Ramos (cell line): ENCODE measurements at regions not wholly inside any gene's neighbourhood (a gene's known extent, or its start where the extent isn't known, plus 50 kb on each side); places are given as distances from the start of the nearest gene placed in this dataset.
"Not testable (repeated sequence)": the region's sequence is repeated elsewhere in the genome, so short reads cannot be mapped to it uniquely, and the experiment has no call there.

Experiments used
- in situ Hi-C: fragments of 300-500 bp; cut with MboI; formaldehyde crosslinking; loops from one replicate; pipeline ENCODE4 v1.14.3; 2022; ENCODE audit warnings: low sequenced_read_pairs; ENCODE audit not compliant: unreplicated experiment

DNA sequence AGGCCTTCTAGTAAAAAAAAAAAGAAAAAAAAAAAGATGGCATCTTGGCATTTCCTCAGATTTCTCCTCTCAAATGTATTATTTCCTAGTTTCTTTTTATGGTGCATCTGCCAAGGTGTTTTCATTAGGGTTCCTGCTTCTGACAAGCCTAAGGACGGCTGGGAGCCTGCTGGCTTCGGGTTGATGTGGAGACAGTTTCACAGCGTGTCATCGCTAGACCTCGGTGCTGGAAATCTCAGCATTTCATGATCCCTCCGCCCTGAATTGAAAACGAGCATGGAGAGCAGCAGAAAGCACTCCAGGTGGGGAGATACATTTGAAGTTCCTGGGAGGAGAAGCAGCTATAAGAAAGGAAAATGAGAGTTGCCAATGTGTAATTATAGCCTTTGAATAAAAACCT, 283.9 kb upstream of the CNTN5 start:
- in situ Hi-C loops = no loop called here

DNA sequence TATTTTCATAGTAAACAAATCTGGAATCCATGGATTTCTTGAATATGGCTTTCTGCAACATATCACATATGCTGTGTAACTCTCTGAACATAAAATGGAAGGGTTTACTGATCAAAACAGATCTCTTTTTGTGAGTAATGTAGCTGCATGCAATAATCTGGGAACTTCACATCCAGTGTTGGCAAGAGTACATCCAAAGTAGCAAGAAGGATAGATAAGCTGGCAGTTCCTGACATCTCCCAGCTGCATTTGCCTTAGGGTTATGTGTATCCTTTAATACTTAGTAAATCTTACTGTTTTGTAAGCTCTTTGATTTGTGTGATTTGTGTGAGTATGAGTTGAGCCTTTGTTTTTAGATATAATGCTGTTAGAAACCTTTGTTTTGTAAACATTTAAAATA, 280.4 kb upstream of the CNTN5 start:
- in situ Hi-C loops = no loop called here

DNA sequence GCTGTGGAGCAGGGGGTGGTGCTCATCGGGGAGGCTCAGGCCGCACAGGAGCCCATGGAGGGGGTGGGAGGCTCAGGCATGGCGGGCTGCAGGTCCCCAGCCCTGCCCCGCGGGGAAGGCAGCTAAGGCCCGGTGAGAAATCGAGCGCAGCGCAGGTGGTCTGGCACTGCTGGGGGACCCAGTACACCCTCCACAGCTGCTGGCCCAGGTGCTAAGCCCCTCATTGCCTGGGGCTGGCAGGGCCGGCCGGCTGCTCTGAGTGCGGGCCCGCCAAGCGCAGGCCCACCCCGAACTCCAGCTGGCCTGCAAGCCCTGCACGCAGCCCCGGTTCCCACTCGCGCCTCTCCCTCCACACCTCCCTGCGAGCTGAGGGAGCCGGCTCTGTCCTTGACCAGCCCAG, 257.3 kb upstream of the CNTN5 start:
- in situ Hi-C loops = not testable (repeated sequence)

DNA sequence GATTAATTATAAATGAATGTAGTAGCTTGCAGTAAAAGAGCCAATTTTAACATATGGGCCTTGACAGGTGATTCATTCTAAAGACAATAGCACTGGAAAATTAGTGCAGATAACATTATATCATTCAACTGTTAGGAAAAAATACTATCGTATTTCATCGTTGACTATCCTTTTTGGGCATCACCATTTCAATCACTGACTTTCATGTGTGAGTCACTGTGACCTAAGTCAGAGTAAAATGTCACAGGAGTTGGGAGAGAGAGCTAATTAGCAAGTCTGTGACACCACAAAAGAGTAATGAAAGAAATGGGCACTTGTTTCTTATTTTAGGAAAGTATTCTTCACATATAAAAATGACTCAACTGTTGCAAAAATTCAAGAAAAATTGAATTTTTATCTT, 253.8 kb upstream of the CNTN5 start:
- in situ Hi-C loops = no loop called here

DNA sequence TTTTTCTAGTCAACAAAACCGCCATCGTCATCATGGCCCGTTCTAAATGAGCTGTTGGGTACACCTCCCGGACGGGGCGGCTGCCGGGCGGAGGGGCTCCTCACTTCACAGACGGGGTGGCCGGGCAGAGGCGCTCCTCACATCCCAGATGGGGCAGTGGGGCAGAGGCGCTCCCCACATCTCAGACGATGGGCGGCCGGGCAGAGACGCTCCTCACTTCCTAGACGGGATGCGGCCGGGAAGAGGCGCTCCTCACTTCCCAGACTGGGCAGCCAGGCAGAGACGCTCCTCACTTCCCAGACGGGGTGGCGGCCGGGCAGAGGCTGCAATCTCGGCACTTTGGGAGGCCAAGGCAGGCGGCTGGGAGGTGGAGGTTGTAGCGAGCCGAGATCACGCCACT, 250.7 kb upstream of the CNTN5 start:
- in situ Hi-C loops = not testable (repeated sequence)

DNA sequence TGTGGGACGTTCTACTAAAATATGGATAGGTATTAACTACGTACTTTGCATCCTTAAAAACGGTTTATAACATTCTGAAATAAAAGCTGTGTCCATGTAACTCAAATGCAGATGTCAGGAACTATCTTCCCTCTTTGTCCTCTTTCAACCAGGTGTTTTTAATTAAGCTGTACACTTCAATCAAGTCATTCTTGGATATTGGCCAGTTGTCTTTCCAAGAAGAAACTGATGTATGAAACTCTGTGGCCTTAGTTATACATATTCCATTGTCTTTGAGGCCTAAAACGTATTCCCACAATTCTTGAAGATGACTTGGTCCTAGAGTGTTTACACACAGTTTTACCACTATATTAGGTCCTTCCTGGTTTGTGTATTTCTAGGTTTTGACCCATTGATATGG, 249.0 kb upstream of the CNTN5 start:
- in situ Hi-C loops = no loop called here

DNA sequence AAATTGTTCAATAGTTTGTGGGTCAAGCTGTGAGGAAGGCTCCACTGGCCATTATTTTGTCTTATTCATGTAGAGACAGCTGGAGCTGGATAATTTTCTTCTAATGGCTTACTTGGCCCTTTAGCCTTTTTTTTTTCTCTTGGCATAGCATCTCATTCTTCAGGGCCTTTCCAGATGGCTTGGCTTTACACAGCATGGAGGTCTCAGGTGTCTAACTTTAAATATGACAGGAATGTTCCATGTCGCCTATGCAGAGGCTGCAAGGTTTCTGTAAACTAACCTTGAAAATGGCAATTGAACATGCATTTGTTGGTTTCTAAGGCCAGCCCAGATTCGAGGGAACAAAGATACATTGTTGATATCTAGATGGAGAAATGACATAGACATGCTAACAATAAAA, 247.9 kb upstream of the CNTN5 start:
- in situ Hi-C loops = no loop called here

DNA sequence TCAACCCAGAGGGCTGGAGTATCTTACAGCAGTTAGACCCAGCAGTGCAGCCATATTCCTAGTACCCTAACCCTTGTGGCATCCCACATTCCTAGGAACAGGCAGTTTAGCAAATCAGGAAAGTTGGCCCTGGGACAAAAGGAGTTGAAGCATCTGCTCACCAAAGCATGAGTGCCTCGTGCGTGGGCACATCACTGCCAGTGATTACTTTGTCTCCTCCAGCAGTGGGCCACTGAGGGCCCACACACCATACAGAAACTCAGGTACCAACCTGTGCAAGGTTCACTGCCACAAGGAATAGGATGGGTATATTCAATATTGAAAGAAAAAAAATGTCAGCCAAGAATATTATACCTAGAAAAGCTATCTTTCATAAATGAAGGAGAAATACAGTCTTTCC, 227.5 kb upstream of the CNTN5 start:
- in situ Hi-C loops = no loop called here

DNA sequence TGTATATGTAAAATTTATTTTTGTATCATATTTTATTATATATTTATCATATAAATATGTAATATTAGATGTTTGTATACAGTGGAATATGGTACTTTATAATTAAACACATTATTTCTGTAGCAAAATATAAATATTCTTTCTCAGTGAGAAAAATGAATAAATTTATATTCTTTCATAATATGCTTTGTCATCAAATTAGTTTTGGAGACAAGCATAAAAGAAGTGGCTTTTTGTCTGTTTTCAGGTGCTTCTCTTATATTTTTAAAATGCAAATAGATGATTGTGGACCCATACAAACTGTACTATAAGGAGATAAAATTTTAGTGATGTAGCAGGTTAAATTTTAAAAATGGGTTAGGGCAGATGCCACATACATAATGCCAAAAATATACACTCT, 222.4 kb upstream of the CNTN5 start:
- in situ Hi-C loops = no loop called here

DNA sequence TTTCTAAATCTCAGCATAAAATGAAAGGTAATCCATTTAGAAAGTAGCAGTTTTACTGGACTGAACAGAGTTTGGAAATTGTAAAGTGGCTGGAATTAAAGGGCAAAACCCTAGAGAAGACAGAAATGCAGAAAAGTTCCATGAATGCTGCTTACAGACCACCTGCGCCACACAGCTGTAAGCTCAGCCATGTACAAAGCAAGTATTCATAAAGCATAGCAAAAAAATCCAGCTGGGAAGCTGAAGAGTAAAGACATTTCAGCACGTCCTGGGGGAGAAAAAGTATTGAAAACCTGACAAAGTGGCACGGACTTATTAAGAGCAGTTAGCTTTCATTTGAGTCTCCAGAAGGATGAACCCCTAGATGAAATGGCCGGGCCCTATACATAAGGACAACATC, 220.1 kb upstream of the CNTN5 start:
- in situ Hi-C loops = no loop called here

DNA sequence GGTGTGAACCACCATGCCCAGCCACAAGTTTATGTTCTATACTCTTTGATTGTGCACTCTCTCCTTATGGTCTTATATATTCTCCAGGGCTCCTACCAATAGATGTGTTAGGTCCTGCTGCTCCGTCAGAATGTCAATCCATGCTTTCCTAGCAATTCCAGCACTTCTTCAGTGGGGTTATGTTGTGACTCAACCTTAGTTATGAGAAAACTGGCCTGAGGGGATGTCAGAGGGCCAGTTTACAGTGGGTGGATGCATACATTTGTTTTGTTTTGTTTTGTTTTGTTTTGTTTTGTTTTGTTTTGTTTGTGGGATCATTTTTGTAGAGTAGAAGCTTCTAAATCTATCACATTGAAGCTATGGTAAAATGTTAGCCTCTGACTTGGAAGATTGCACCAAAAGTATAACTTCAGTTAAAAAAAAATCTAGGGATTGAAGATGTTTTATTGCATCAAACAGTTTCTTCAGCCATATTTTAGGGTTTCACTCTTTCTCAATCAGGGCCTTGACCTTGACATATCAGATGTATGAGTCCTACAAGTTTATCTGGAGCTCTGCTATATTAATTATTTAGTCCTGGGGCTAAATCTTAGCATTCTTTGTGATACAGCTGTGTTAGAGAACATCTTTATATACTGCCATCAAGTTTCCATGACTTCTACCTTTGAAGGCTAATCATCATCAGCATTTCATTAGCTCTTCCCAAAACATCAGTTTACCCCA, 191.6 kb upstream of the CNTN5 start:
- in situ Hi-C loops = no loop called here

DNA sequence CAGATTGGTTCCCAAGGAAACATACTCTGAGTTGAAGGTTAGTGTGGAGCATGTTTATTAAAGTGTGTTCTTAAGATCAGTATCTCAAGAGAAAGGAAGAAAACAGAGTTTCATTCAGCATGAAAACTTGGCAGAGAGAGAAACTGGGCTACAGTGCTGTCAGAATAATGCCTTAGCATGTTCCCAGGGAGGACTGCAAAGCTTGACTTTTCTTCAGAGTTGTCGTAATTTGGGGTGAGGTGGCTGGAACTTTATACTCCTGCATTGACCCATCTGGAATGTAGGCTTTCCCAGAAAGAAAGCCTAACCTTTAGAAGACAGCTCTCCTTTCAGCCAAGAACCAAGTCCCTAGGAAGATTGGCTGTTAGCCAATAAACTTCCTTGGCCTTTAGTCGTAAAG, 190.8 kb upstream of the CNTN5 start:
- in situ Hi-C loops = no loop called here

DNA sequence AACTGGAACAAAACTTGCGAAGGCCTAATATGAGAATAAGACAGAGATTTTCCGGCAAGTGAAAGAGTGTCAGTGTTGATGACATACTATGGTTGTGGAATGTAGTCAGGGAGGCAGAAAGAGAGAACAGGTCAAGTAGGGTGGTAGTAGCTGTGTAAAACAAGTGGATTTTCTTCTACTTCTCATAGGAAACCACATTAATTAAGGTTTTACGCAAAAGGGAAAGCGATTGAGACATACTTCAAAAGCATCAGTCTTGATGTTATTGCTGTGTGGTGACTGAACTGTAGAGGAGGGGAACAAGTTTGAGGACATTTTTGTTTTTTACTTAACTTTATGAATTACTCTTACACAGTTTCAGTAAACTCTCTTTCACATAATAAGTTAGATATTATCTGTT, 186.0 kb upstream of the CNTN5 start:
- in situ Hi-C loops = no loop called here

DNA sequence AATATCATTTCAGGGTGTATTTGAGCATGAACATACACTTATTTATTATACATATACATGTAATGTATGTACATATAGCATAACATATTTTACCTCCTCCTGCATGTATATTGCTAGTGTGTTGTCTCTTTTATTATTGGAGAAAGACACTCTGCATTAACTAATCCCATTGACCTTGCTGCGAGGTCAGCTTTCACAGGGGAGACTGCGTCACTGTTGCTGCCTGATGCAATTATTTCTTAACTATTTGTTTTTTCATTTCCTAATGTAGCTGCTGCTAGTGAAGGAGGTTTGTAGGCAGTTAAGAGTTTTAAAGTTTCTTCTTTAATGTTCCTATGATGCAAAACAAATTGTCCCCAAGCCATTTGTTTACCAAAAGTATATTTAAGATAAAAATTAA, 185.4 kb upstream of the CNTN5 start:
- in situ Hi-C loops = no loop called here

DNA sequence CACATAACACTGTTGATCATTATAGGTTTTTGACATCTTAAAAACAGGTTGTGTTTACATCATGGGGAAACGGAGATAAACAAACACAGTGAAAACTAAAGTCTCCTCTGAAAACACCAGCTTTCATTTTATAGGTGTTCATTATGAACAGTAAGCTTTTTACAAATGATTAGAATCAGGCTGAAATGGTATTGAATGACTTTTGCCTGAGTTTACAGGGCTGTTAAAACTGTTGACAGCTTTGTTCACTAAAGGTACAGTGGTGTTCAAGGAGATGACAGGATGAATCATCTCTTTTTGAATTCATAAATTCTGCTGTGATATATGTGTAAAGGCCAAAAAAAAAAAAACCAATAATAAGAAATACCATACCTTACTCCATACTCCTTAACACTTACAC, 184.6 kb upstream of the CNTN5 start:
- in situ Hi-C loops = no loop called here

DNA sequence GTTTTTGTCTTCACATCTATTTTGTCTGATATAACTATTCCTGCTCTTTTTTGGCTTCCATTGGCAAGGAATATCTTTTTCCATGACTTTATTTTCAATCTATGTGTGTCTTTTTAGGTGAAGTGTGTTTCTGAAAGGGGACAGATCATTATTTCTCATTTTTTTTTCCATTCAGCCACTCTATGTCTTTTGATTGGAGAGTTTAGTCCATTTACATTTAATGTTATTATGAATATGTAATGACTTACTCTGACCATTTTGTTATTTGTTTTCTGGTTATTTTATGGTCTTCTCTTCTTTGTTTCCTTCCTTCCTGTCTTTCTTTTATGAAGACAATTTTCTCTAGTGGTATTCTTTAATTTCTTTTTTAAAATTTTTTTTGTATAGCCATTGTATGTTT, 178.6 kb upstream of the CNTN5 start:
- in situ Hi-C loops = no loop called here

DNA sequence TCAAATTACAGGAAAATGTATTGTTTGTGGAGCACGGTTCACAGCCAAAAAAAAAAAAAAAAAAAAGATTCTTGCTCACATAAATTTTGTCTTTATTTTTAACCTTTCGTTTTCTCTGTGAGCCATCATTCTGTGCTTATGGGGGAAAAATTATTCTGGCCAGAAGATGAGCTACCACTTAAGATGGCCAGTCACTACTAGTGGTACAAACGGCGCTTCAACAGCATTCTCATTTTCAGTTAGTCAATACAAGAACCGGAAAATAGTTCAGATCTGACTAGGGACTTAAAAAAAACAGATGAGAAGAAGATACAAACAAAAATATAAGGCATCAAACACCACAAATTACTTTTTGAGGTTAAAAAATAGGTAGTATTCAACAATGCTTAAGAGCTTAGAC, 158.6 kb upstream of the CNTN5 start:
- in situ Hi-C loops = no loop called here

DNA sequence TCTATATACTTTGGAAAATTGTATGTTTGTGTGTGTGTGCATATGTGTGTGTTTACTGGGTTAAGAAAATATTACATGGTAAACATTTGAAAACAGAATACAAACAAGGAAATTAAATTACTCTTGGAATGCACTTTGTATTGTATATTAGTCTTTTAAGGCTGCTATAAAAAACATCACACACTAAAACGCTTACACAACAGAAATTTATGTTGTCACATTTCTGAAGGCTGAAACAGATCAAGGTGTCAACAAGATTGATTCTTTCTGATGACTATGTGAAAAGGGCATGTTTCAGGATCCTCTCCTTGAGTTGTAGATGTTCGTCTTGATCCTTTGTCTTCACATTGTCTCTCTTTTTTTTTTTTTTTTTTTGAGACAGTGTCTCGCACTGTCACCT, 149.1 kb upstream of the CNTN5 start:
- in situ Hi-C loops = no loop called here

DNA sequence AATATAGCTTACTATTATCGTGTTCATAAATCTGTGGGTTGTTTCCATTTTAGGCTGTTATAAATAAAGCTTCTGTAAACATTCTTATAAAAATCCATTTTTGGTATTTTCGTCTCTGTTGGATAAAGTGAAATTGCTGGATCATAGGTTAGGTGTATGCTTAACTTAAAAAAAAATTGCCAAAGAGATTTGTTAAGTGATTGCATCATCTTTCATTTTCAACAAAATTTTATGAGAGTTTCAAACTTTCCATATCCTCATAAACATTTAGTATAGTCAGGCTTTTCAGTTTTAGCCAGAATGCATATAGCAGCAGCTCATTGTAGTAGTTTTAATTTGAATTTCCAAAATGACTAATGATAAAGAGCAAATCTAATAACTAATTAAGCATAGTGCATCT, 146.7 kb upstream of the CNTN5 start:
- in situ Hi-C loops = no loop called here

DNA sequence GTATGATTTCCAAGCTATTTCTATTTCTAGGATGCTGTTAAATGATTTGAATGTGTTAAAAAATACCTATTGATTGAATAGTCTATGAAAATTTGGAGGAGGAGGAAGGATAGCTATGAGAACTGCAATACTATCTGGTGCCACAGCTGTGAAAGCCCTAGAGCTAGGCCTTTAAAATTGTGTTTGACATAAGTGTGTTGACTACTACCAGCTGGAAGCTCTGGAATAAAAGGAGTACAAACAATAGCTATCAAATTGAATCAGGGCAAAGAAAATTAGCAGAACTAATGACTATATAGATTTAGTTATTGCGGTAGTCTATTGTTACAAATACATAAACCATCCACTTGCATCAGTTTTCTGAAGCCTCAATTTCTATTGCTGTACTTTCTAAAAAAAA, 124.8 kb upstream of the CNTN5 start:
- in situ Hi-C loops = no loop called here

DNA sequence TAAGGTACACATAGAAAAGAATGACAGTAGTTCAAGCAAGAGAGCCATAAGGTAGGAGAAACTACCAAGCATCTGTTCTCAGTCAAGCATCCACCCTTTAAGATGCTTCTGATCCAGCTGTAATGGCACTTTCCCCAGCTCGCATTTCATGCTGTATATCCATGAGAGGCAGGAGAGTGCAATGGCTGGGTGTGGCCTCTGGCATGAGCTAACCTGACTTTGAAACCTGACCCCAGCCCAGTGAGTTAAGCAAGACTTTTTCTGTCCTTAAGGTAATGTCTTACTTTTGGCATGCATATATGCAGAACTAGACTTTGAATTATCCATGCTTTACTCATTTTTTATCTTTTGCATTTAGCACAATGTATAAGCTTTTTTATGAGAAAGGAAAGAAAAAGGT, 79.8 kb upstream of the CNTN5 start:
- in situ Hi-C loops = no loop called here

DNA sequence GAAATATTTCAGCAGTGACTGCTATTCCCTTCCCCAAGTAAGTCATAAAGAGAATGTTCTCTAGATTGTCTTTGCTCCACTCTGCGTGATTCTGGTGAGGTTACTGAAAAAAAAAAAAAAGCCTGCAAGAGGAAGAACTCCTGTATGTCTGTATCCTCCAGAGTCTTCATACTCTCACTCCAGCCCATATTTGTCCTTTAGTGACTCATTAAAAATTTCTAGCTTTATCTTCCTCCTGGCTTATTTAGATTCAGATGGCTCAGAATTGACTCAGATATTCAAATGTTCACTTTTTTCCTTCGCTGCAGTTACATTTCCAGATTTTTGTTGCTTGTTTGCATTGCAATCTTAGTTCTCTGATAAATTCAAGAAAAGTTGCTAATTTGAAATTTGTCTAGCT, 76.3 kb upstream of the CNTN5 start:
- in situ Hi-C loops = no loop called here

DNA sequence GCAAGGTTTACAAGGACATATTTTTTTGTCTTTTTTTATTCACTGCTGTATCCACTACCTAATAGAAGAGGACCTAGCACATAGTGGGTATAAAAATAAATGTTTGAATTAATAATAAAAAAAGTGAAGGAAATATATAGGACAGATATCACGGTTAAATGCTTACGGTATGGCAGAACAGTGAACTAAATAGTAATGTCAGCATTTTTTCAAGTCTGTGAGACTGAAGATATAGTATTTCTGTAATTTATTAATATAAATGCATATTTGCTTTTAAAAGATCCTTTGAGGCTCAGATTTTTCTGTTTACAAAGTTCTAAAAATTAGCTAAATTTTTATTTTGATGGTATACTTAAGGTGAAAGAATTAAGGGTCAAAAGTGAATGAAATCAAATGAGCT, 68.6 kb upstream of the CNTN5 start:
- in situ Hi-C loops = no loop called here
